GM18520 (cell line): ENCODE measurements at regions not wholly inside any gene's neighbourhood (a gene's known extent, or its start where the extent isn't known, plus 50 kb on each side); places are given as distances from the start of the nearest gene placed in this dataset.
"Not testable (repeated sequence)": the region's sequence is repeated elsewhere in the genome, so short reads cannot be mapped to it uniquely, and the experiment has no call there.

ENCODE experiments used
- ATAC-seq: cut with Tn5 transposase; IDR thresholded peaks from one replicate; pipeline ENCODE4 v1.9.1; 2021; ENCODE audit not compliant: unreplicated experiment

DNA sequence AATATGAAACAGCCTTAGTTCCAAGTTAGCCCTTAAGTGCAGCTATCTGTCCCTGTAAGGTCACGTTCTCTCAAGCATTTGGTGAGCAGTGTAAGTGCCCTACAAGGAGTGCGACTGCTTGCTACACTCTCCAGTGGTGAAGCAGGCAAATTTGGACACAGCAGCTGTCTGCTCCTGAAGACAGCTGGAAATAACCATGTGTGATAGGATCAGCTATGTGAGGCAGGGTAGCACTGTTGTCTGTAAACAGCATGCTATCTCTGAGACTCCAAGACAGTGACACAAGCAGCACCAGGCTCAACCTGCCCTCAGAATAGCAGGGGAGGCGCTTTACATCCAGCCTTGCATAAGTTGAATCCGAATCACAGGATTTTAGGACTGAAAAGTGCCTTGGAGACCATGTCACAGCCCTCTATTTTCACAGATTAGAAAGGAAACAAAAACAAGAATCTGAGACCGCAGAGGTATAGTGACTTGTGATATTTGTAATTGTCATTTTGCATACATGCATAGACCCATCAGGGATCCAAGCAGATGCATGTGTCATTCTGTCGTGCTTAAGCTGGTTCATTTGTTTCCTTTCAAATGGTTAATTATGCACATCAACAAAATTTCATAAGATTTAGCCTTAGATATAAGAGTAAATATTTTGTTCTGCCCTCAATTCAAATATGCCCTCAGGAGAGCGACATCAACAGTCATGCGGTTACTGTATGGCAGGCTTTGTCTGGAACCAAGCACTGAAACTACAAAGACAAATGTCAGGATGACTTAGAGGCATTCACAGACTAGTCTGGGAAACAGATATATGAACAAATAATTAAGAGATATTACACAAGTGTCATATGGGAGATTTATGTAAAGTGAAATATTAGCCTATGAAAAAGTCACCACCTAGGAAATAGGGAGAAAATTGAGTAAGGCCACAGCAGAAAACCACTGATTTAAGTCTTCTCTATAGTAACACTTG lies 134.9 kb upstream of the NRIP1 start:
- no peak for ATAC-seq

DNA sequence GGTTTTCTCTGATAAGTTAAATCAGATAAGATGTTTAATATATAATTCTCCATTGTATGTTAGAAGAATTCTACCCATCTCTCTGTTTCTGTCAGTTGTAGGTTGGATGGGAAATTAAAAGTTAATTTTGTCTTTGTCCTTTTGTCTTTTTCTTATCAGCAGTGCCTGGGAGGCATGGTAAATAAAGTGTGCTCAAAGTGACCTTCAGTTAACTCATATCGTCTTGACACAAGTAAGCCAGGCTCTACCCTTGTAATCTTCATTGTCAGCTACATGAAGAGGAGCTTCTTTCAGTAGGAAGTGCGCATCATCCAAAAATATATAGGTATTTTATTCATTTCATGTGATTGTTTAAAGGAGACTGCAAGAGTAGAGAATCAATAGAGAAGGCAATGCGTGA lies 138.9 kb upstream of the NRIP1 start:
- no peak for ATAC-seq

DNA sequence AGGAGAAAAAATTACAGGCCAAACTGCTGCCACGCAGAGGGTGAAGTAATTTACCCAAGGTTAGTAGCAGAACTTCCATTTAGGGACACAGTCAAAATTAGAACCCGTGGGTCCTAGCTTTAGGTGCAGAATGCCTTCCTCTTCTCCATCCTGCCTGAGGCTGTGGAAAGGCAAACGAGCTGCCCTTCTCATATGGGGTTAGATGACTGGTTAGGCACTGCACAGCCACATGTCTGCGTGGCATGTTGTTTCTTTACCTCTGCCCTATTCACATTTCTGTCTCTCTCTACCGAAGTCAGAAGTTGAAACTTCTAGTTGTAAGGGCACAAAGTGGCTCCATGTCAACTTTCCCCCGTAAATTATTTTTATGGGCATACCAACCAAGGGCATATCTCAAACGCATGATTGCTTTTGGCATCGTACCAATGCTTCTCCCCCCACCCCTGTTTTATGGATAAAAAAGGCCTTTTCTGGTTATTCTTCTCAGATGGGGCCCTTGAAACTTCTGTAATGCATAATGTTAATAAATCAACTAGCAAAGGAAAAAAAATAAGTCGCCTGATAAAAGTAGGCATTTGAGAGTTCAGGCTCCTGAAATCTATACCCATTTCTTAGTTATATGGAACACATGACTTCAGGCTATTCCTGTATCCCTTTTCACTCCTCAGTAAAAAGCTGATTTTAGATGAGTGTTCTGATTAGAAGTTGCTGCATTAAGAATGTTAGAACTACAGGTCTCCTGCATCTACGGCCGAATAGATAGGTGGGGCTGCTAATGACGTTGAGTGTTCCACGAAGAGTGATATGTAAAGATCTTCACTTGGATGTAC lies 139.6 kb upstream of the NRIP1 start:
- no peak for ATAC-seq

DNA sequence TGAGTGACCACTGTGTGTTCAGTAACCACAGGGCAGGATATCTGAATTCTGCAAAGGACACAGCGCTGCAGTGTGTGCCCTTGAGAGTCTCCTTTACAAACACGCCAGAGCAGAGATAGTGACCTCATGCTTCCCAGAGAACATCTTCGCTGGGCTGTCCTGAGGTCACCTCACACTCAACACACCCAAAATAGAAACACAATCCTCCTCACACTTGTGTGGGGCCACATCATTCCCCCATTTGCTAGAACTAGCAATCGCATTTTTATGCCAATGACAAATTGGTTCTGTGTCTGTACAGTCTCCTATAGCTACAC lies 140.1 kb upstream of the NRIP1 start:
- no peak for ATAC-seq

DNA sequence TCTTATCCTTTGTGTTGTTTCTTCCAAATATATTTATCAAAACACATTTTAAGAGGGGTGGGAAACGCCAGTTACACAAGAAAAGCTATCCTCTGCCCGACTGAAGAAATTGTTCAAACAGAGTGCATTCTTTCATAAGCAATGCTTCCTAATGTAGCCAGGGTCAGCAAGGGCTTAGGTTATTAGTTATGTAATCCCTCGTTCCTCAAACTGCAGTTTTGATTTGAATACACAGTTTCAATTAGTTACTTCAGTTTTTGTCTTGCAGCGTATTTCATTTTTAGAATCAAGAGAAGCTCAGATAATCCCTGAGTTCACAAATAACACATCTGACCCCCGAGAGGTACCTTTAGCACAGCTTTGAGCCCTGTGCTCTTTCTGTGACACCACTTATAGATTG lies 141.7 kb upstream of the NRIP1 start:
- no peak for ATAC-seq

DNA sequence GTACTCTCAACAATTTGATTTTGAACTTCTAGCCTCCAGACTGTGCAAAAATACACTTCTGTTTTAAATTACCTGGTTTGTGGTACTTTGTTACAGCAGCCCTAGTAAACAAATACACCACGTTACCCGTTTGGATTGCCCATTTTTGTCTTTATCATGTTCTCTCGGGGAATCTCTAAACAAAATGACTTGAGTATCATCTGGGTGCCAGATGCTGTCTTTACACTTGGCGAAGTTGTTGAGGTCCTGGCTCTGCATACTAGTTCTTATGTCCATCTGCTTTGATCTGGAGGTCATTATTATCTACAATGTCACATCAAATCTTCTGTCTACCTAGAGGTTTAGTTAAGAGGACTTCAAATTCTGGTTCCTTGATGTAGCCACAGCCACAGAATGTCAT lies 142.4 kb upstream of the NRIP1 start:
- no peak for ATAC-seq

DNA sequence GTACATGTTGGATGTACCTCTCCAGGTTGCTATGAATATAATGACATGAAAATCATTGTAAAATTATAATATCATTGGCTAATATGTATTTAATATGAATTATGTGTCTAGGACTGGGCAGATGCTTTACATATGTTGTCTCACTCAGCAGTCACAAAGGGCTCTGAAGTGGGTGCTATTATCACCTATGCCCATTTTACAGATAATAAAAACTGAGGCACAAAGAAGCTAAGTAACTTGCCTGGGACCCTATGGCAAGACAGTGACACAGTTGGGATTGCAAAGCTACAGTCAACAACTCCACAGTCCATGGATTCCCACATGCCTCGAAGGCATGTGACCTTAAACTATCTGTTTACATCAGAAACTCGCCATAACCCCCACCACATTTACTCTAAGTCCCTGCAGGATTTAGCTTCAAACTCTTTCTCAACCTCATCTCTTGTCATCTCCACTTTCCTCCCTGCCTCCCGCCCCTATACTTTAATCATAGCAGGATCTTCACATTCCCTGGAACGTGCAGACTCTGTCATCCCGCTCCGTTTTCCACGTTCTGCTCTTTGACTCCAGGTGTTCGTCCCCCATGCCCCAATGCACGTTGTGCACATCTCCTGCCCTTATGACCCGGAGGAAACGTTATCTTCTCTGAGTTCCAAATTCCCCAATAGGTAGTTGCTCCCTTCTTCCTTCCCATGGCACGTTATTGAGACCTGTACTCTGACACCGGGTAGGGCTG lies 143.0 kb upstream of the NRIP1 start:
- ATAC-seq = no peak

DNA sequence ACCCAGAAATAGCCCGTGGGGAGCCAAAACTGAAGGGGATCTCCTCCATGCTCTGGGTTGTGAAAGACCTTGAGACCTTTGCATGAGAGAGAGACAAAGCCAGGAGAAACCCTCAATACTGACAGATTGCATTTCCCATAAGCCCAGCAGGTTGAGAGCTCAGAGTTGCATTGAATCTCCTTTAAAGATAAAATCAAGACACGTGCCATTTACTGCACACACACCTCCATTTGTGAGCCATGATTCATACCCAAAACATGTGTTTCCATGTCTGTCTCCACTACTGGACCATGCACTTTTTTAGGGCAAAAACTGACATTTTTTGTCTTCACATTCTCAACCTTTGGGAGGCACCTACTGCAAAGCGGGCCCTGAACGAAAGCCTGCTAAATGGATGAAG lies 144.0 kb upstream of the NRIP1 start:
- ATAC-seq = no peak

DNA sequence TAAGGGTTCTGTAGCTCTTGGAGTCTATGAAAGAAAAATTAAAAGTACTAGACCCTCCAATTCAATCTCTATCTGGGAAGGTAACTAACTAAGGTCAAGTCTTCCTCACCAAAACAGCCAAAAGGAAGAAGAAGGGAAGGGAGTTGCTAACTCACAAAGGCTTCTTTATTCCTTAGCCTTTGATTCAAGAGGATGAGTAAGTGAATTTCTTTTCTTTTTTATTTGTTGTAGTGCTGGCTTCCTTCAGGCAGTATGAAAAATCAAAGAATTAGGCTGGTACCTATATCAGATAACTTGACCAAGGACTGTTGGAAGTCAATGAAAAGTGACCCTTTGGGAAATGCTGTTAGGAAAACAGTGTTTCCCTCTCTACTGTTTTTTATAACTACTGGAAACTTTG lies 144.4 kb upstream of the NRIP1 start:
- ATAC-seq = no peak

DNA sequence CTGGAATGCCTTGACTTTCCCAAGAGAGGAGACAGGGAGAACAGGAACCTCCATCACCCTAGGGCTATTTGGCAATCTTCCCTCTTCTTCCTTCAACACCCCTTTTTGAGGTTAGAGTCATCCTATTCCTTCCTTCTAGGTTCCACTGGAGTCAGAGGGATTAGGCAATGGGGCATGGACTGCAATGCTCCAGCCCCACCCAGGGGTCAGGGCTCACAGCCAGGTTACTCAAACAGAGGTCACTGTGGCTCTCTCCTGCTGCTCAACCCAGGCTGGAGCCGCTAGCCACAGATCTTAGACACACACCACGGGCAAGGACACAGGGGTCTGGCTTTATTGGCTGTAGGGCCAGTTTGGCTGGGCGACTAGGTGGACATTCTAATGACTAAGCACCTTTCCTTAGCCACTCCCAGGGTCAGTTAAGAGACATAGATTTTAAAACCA lies 145.5 kb upstream of the NRIP1 start:
- no peak for ATAC-seq

DNA sequence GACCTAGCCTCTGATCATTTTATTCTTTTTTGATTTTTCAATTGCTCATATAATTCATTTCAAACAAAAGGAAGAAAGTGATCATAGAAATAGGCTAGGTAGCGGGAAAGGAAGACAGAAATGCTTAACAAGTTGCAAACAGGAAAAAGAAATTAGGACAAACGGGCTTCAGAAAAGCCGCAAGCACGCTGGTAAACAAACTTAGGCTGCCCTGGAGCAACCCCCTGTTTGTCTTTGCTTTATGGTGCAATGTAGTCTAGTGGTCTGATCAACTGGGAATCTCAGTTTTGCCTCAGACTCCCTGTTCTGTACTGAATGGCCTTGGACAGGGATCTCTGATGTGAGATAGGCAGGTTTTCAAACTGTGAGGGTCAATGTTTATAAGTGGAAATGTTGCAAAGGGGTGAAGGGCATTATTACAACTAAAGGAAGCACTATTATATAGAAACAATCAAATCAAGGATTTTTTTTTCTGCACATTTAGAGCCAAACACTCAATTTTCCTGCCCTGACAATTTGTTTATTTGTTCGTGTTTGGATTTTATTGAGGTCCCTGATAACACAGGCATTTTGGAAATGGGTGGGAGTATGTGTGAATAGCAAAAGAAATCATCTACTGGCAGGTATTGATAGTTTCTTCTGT lies 146.8 kb upstream of the NRIP1 start:
- ATAC-seq = no peak

DNA sequence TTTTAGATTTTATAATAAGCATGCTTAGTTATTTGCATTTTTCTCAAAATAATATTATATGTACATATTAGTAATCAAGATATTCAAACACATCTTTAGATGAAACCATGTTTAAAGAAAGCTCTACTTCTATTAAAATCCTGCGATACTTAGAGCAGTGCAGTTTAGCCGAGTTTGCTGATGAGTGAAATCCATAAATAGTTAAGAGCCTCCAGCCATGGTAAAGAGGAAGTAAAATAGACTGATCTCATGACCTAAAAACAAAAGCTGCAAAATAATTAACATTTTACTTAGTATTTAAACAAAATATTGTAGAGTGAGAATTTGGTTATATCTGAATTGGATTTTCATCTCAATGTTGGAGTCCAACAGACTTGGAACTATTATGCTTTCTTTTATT lies 147.4 kb upstream of the NRIP1 start:
- ATAC-seq = no peak

DNA sequence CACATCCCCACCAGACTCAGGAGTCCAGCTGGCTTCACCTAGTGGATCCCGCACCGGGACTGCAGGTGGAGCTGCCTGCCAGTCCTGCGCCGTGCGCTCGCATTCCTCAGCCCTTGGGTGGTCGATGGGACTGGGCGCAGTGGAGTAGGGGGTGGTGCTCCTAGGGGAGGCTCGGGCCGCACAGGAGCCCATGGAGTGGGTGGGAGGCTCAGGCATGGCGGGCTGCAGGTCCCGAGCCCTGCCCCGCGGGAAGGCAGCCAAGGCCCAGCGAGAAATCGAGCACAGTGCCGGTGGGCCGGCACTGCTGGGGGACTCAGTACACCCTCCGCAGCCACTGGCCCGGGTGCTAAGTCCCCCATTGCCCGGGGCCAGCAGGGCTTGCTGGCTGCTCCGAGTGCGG lies 153.7 kb upstream of the NRIP1 start:
- ATAC-seq = not testable (repeated sequence)

DNA sequence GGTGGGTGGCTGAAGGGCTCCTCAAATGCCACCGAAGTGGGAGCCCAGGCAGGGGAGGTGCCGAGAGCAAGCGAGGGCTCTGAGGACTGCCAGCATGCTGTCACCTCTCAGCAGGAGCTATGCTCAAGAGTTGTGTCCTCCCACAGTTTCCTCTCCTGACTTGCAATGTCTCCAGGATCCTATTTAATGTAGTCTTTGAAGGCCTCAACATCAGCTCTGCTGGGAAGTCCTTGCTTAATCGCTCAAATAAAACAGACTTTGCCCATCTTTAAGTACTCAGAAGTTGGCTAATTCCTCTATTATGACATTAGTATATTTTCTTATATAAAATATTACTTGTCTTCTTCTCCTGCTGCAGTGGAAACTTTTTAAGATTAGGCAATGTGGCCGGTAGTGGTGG lies 154.2 kb upstream of the NRIP1 start:
- no peak for ATAC-seq

DNA sequence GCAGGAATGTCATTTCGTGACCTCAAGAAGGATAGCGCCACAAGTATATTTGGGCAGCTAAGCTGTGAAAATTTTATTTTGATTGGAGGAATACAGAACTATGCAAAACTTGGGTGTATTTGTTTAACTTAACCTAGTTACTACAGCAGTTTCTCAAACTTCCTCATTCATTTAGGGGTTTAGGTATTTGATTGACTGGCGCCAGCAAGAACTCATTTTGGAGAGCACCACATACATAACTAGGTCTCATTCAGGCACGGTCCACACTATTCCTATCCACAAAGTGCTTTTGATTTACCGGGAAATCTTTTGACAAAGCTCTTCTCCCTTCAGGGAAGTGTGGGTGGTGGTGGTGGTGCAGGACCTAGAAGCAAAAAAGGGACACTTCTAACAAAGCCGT lies 155.1 kb upstream of the NRIP1 start:
- no peak for ATAC-seq

DNA sequence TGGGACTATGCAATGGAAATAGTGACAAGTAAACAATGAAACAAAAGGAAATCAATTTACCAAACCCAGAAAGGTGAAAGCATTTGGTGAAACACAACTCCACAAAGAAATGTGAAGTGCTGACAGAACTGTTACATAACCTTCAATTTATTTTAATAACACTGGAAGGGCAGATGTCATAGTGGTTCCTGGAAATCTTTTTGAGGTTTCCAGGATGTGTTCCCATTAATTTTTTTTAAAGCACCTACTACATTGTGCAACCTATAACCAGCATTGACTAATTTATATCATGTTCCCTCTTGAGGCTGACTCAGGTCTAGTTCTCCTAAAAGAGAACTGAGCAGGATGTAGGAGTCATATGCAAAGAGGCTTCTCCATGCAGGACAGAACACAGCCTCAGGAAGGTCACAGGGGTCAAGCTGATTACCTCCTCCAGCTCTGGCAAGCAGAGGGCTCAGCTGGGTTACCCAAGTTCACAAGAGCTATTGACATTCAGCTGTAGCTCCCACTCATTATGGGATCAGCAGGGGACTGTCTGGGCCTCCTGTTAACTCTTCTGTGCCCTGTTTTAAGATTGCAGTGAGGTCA lies 157.1 kb upstream of the NRIP1 start:
- ATAC-seq = no peak

DNA sequence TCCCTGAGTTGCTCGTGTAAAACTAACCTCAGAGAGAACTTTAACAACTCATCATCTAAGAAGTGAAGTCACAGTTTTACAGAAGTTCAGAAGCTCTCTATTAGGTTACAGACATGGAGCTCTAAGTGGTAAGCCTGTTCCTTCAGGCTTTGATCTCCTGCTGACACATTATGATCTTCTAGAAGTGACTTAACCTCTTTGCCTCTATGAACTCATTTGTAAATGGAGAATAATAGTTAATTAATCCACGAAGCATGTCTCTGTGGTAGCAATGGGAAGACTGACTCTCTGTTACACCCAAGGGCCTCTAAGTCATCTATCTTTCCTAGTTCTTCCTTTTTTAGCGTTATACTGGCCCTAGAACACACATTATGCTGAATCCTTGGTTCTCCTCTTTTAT lies 157.9 kb upstream of the NRIP1 start:
- no peak for ATAC-seq

DNA sequence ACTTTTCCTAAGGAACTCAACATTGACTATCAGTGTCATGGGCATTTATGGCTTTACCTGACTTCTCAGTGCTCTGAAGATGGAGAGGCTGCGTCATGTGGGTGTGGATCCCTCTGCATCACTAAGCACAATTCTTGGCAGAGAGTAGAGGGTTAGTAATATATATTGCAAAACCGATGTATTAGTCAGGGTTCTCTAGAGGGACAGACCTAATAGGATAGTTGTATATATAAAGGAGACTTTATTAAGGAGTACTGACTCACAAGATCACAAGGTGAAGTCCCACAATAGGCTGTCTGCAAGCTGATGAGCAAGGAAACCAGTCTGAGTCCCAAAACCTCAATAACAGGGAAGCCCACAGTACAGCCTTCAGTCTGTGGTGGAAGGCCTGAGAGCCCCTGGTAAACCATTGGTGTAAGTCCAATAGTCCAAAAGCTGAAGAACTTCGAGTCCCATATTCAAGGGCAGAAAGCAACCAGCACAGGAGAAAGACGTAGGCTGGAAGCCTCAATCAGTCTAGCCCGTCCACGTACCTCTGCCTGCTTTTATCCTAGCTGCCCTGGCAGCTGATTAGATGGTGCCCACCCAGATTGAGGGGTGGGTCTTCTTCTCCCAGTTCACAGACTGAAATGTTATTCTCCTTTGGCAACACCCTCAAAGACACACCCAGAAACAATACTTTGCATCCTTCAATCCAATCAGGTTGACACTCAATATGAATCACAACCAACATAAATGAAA lies 159.7 kb upstream of the NRIP1 start:
- no peak for ATAC-seq

DNA sequence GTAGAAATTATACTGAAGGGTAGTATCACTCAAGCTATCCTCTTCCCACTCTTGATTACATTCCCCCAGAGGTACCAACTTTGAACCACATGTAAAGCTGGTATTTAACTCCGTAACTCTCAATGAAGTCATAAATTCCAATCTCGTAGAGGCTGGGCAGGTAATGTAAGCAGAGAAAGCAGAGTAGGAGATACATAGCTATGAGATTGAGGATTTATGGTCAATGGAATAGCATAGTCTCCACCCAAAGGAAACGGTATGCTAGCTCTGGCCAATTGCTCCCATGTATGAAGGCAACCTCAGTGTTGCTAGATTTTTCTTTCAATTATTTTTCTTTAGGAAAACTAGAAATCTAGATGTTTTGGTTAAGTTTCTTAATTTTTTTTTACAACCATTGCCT lies 163.1 kb upstream of the NRIP1 start:
- no peak for ATAC-seq

DNA sequence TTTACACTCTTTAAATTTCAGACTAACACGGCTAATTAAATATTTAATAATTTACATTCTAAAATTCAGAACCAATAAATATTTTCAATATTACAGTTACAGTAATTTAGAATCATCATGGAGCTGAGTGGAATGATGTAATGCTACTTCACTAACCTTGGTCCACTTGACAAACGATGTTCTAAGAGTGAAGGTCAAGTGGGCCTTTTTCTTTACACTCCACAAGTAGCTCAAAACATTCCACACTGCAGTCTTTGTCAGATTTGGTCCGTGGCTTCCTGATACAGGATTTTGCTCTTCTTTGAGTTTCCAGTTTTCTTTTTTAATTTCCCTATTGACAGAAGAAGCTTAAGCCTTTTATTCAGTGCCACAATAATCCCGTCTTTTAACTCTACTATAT lies 164.6 kb upstream of the NRIP1 start:
- ATAC-seq = no peak
